MM.1S (cell line): ENCODE measurements at regions not wholly inside any gene's neighbourhood (a gene's known extent, or its start where the extent isn't known, plus 50 kb on each side); places are given as distances from the start of the nearest gene placed in this dataset.

Experiments
- EZH2phosphoT487 ChIP-seq: fragments of 300-600 bp; sonication (generic); IDR thresholded peaks from 2 replicates; pipeline ENCODE4 v1.6.1; 2018; ENCODE audit warnings: antibody characterized with exemption, low read length
- TF ChIP-seq, protein P1 (sequence below): fragments of 300-600 bp; sonication (generic); IDR thresholded peaks from 2 replicates; pipeline ENCODE4 v1.5.1; 2016; ENCODE audit warnings: antibody characterized with exemption, low read length, mixed read lengths

- TF ChIP-seq, protein P1, sequence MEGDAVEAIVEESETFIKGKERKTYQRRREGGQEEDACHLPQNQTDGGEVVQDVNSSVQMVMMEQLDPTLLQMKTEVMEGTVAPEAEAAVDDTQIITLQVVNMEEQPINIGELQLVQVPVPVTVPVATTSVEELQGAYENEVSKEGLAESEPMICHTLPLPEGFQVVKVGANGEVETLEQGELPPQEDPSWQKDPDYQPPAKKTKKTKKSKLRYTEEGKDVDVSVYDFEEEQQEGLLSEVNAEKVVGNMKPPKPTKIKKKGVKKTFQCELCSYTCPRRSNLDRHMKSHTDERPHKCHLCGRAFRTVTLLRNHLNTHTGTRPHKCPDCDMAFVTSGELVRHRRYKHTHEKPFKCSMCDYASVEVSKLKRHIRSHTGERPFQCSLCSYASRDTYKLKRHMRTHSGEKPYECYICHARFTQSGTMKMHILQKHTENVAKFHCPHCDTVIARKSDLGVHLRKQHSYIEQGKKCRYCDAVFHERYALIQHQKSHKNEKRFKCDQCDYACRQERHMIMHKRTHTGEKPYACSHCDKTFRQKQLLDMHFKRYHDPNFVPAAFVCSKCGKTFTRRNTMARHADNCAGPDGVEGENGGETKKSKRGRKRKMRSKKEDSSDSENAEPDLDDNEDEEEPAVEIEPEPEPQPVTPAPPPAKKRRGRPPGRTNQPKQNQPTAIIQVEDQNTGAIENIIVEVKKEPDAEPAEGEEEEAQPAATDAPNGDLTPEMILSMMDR, result no peak
- TF ChIP-seq EZH2phosphoT487, result no peak
These were observed 83.7 kb upstream of the DNAH5 start for GRCh38 chr5:14028188-14028587.
